ENCODE measurements at regions not wholly inside any gene's neighbourhood (a gene's known extent, or its start where the extent isn't known, plus 50 kb on each side); places are given as distances from the start of the nearest gene placed in this dataset.
"Not testable (repeated sequence)": the region's sequence is repeated elsewhere in the genome, so short reads cannot be mapped to it uniquely, and the experiment has no call there.

GRCh38 chr3:81911221-81911620 lies 149.8 kb upstream of the GBE1 start:
- DNase-seq (ENCODE audit: low read depth), result no peak

GRCh38 chr3:81910244-81910852 lies 148.9 kb upstream of the GBE1 start:
- DNase-seq (ENCODE audit: low read depth), result no peak

- DNase-seq (ENCODE audit: low read depth), result no peak
Observed at GRCh38 chr3:81909796-81910195, 148.4 kb upstream of the GBE1 start.

- no peak for DNase-seq (ENCODE audit: low read depth)
Observed at GRCh38 chr3:81908561-81908960, 147.1 kb upstream of the GBE1 start.

- no peak for DNase-seq (ENCODE audit: low read depth)
Observed at GRCh38 chr3:81898336-81898735, 136.9 kb upstream of the GBE1 start.

- DNase-seq (ENCODE audit: low read depth), result no peak
Observed at GRCh38 chr3:81894598-81894997, 133.2 kb upstream of the GBE1 start.

- DNase-seq (ENCODE audit: low read depth), result no peak
Observed at GRCh38 chr3:81891055-81891895, 129.8 kb upstream of the GBE1 start.

- no peak for DNase-seq (ENCODE audit: low read depth)
Observed at GRCh38 chr3:81888914-81889557, 127.6 kb upstream of the GBE1 start.

- no peak for DNase-seq (ENCODE audit: low read depth)
Observed at GRCh38 chr3:81887448-81887847, 126.0 kb upstream of the GBE1 start.

- no peak for DNase-seq (ENCODE audit: low read depth)
Observed at GRCh38 chr3:81886081-81886480, 124.6 kb upstream of the GBE1 start.

GRCh38 chr3:81884791-81885190 lies 123.3 kb upstream of the GBE1 start:
- no peak for DNase-seq (ENCODE audit: low read depth)

GRCh38 chr3:81876826-81877225 lies 115.4 kb upstream of the GBE1 start:
- no peak for DNase-seq (ENCODE audit: low read depth)

GRCh38 chr3:81874738-81875137 lies 113.3 kb upstream of the GBE1 start:
- DNase-seq (ENCODE audit: low read depth), result no peak

GRCh38 chr3:81872566-81872965 lies 111.1 kb upstream of the GBE1 start:
- no peak for DNase-seq (ENCODE audit: low read depth)

GRCh38 chr3:81871358-81872155 lies 110.1 kb upstream of the GBE1 start:
- DNase-seq (ENCODE audit: low read depth), result no peak

GRCh38 chr3:81869382-81869781 lies 107.9 kb upstream of the GBE1 start:
- DNase-seq (ENCODE audit: low read depth), result no peak

GRCh38 chr3:81868597-81868996 lies 107.2 kb upstream of the GBE1 start:
- no peak for DNase-seq (ENCODE audit: low read depth)

- no peak for DNase-seq (ENCODE audit: low read depth)
Observed at GRCh38 chr3:81867875-81868274, 106.4 kb upstream of the GBE1 start.

GRCh38 chr3:81865164-81865563 lies 103.7 kb upstream of the GBE1 start:
- not testable (repeated sequence) for DNase-seq (ENCODE audit: low read depth)

- DNase-seq (ENCODE audit: low read depth), result no peak
Observed at GRCh38 chr3:81864272-81864671, 102.8 kb upstream of the GBE1 start.

- DNase-seq (ENCODE audit: low read depth), result no peak
Observed at GRCh38 chr3:81863756-81864155, 102.3 kb upstream of the GBE1 start.

GRCh38 chr3:81861593-81861992 lies 100.1 kb upstream of the GBE1 start:
- DNase-seq (ENCODE audit: low read depth), result no peak

All from CMK (cell line).